HG03159 (cell line): ENCODE measurements at regions not wholly inside any gene's neighbourhood (a gene's known extent, or its start where the extent isn't known, plus 50 kb on each side); places are given as distances from the start of the nearest gene placed in this dataset.
"Not testable (repeated sequence)": the region's sequence is repeated elsewhere in the genome, so short reads cannot be mapped to it uniquely, and the experiment has no call there.

Experiments
- ATAC-seq: cut with Tn5 transposase; IDR thresholded peaks from one replicate; pipeline ENCODE4 v1.9.1; 2021; ENCODE audit warnings: mild to moderate bottlenecking, moderate library complexity; ENCODE audit not compliant: unreplicated experiment

DNA sequence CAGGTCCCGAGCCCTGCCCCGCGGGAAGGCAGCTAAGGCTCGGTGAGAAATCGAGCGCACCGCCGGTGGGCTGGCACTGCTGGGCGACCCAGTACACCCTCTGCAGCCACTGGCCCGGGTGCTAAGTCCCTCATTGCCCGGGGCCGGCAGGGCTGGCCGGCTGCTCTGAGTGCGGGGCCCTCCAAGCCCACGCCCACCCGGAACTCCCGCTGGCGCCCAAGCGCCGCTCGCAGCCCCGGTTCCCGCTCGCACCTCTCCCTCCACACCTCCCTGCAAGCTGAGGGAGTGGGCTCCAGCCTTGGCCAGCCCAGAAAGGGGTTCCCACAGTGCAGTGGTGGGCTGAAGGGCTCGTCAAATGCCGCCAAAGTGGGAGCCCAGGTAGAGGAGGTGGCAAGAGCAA lies 63.2 kb upstream of the IER3 start:
- ATAC-seq: not testable (repeated sequence)

DNA sequence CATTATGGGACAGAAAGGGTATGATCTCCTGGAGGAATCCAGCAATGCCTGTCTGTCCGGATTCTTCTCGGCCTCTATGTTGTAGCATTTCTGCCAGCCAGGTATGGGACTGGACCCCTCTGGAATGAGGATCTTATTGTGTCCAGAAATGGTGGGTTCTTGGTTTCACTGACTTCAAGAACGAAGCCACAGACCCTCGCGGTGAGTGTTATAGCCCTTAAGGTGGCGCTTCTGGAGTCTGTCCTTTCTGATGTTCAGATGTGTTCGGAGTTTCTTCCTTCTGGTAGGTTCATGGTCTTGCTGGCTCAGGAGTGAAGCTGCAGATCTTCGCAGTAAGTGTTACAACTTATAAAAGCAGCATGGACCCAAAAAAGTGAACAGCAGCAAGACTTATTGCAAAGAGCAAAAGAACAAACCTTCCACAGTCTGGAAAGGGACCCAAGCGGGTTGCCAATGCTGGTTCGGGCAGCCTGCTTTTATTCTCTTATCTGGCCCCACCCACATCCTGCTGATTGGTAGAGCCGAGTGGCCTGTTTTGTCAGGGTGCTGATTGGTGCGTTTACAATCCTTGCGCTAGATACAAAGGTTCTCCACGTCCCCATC lies 62.3 kb upstream of the IER3 start:
- no peak for ATAC-seq

DNA sequence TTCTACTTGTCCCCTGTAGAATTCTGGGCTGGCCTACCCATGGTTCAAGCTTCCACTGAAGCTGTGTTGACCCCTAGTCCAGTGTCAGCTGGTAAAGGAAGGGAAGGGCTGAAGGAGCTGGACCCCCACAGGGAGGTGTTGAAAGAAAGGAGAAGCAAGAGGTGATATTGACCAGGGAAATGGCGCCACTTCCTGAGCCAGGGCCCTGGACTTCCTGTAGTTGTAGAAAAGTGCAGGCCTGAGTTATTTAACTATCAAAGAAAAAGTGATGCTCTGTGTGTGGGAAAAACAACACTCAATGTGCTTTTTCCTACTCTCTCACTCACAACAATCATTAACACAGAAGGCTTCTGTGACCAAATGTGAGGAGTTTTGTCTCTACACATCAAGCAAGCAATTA lies 60.0 kb upstream of the IER3 start:
- no peak for ATAC-seq

DNA sequence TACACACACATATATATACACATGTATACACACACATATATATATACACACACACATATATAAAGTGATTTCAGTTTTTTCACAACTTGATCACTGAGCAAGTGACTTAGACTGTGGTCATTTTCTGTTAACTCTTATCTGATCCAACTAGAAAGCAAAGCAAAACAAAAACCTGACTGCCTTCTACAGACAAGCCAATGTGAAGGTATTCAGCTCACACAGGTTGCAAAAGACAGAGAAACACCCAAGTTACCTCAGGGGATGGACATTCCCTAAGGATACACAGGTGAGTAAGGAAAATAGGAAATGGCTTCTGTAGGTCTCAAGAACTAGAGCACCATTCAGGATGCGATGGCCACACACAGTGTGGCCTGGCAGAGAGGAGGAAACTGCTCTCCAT lies 58.4 kb upstream of the IER3 start:
- no peak for ATAC-seq

GRCh38 chr6:30801950-30802349 lies 57.6 kb upstream of the IER3 start:
- ATAC-seq: no peak

- no peak for ATAC-seq
Measured at GRCh38 chr6:30800871-30801270, 56.5 kb upstream of the IER3 start.

DNA sequence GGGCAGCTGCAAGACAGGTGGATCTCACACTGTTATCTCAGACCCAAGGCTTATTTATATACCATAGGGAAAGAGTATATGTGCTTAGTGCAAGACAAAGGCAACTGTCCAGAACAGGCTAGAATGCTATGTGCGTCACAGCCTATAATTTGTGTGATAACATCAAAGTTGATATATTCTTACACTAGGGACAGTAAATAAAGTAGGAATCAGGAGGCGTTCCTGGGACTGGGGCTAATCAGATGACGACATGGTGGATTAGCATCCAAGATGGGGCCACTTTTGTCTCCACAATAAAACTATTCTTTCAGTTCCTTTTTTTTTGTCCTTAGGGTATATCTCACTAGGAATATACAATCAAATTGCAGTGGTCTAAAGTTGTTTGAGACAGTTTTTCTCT lies 54.9 kb upstream of the IER3 start:
- ATAC-seq: no peak

DNA sequence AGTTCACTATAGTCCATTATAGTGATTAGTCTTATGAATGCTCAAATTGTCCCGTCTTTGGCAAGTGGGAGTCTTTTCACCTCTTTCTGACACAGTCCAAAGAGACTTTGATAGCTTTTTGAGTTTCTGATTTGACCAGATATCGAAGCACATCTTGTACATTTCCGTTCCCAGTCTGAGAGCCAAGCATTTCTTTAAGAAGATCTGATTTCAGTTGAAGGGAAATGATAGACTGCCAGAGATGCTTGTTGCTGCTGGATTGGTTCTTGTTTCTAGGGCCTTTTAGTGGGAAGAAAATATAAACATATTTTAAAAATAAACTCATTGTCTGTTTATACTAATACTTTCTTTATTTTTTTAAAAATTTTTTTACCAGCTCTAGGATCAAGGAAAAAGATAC lies 54.1 kb upstream of the IER3 start:
- no peak for ATAC-seq

- ATAC-seq: no peak
Measured at GRCh38 chr6:30795549-30796293, 51.4 kb upstream of the IER3 start.
